ENCODE measurements at regions not wholly inside any gene's neighbourhood (a gene's known extent, or its start where the extent isn't known, plus 50 kb on each side); places are given as distances from the start of the nearest gene placed in this dataset.

GRCh38 chr9:89793551-89793950, 188.7 kb downstream of the GADD45G start:
- Histone ChIP-seq H2AK5ac (ENCODE audit: low read depth, low read length) (no peak overlapping the region), H2AFZ (ENCODE audit: low read length) (no peak overlapping the region), H3K18ac (ENCODE audit: extremely low read depth, low read length) (no peak overlapping the region), H4K5ac (ENCODE audit: insufficient read length, low read depth, low read length) (no peak overlapping the region), H4K20me1 (replicated peaks in 1 of 2; ENCODE audit: control insufficient read depth in 1 of 2, insufficient read depth in 2 of 2, low read length in 2 of 2) (peaks cover 0 to 3% of the 10 kb centered on the region in 2 experiments), H3K9me3 (ENCODE audit: insufficient read depth in 2 of 2, low read depth in 1 of 2, low read length in 1 of 2) (no peaks in the 10 kb centered on the region), H2BK15ac (ENCODE audit: low read length) (no peak overlapping the region), H3K27ac (ENCODE audit: low read depth, low read length) (no peak overlapping the region), H3K79me2 (ENCODE audit: control insufficient read depth in 1 of 2, insufficient read depth in 2 of 2, low read length in 2 of 2) (peaks cover 0 to 3% of the 10 kb centered on the region in 2 experiments; a peak in 1 of 4 replicates), H3K9ac (replicated peaks in 1 of 4; ENCODE audit: extremely low read depth in 1 of 4, low read depth in 3 of 4, low read length in 3 of 4) (no peak overlapping the region; a peak in 1 of 7 replicates), H3K4me1 (replicated peaks in 1 of 4; ENCODE audit: control insufficient read depth in 3 of 4, insufficient read depth in 4 of 4, low read length in 3 of 4) (no peaks in the 10 kb centered on the region), H3K27me3 (replicated peaks in 1 of 4; ENCODE audit: control insufficient read depth in 3 of 4, extremely low read depth in 1 of 4, insufficient read depth in 3 of 4, low read length in 3 of 4) (no peaks in the 10 kb centered on the region), H3K23ac (ENCODE audit: insufficient read length) (no peak overlapping the region), H3K79me1 (ENCODE audit: low read depth, low read length) (no peaks in the 10 kb centered on the region), H3K56ac (replicated peaks; ENCODE audit: insufficient read length, low read depth, low read length) (no peak overlapping the region), H3K14ac (ENCODE audit: insufficient read length) (no peak overlapping the region), H4K8ac (ENCODE audit: extremely low read depth, insufficient read depth, low read length) (no peak overlapping the region), H3K4me3 (ENCODE audit: extremely low read depth in 1 of 4, insufficient read depth in 2 of 4, low read depth in 3 of 4, low read length in 4 of 4) (no peak overlapping the region), H2BK5ac (ENCODE audit: low read depth, low read length) (no peak overlapping the region), H2BK20ac (ENCODE audit: low read length) (no peak overlapping the region), H4K91ac (replicated peaks; ENCODE audit: insufficient read length, low read length) (no peak overlapping the region), H2BK12ac (ENCODE audit: low read depth, low read length) (no peak overlapping the region), H2BK120ac (replicated peaks; ENCODE audit: low read depth, low read length) (no peak overlapping the region), H3K4ac (replicated peaks; ENCODE audit: insufficient read length, low read depth, low read length) (no peak overlapping the region), H3K36me3 (ENCODE audit: control insufficient read depth in 2 of 4, insufficient read depth in 4 of 4, low read length in 3 of 4) (no peaks in the 10 kb centered on the region), H3K4me2 (ENCODE audit: insufficient read depth in 1 of 2, low read depth in 2 of 2, low read length in 2 of 2) (no peak overlapping the region), H3K23me2 (ENCODE audit: low read depth, low read length) (no peaks in the 10 kb centered on the region; the same call in 1 of the 2 replicates)
- CTCF ChIA-PET (ENCODE audit: partially characterized antibody) = interaction anchor here (1.9 kb wide), 1 partner anchor 11 kb away, joined by 6 read pairs; no protein-coding TSS in a partner anchor
- DNase-seq (ENCODE audit: low read depth in 1 of 2, low spot score in 2 of 2) (no peak), FAIRE-seq (no peak)
- POLR2A ChIA-PET (ENCODE audit: partially characterized antibody) = interaction anchor here (1.8 kb wide), 1 partner anchor 190 kb away, joined by 5 read pairs; no protein-coding TSS in a partner anchor
- WGBS, 2 experiments (ENCODE audit: extremely low coverage in 1 of 2, insufficient coverage in 1 of 2, insufficient read length in 1 of 2, insufficient replicate concordance in 2 of 2, low coverage in 1 of 2, low lambda C conversion rate in 2 of 2, missing lambda C conversion rate in 1 of 2) = 95% methylated on average over 7 of the region's 7 CpGs; no CpG with 5 or more reads in 1 of the 2 experiments
- no peak for TF ChIP-seq CHD1 (IDR thresholded peaks at IDR 0.05; ENCODE audit: low read depth, low read length)
- TF ChIP-seq TAF7 (optimal IDR thresholded peaks at IDR 0.05; ENCODE audit: borderline replicate concordance, low read depth, low read length) = no peak
- no peak for TF ChIP-seq CEBPB (IDR thresholded peaks at IDR 0.05; ENCODE audit: low read depth, low read length)
- TF ChIP-seq RAD21 (IDR thresholded peaks at IDR 0.05 in 1 of 2, conservative IDR thresholded peaks at IDR 0.05 in 1 of 2; ENCODE audit: low read depth in 2 of 2, low read length in 2 of 2) = no peak
- no peak for TF ChIP-seq TCF12 (IDR thresholded peaks at IDR 0.05; ENCODE audit: low read depth, low read length)
- no peak for TF ChIP-seq JUND (IDR thresholded peaks at IDR 0.05; ENCODE audit: low read length)
- no peak for TF ChIP-seq SP2 (IDR thresholded peaks at IDR 0.05; ENCODE audit: low read length)

Measured in H1 (cell line).